ENCODE measurements at regions not wholly inside any gene's neighbourhood (a gene's known extent, or its start where the extent isn't known, plus 50 kb on each side); places are given as distances from the start of the nearest gene placed in this dataset.

GRCh38 chr4:124887739-124888138 is 175.2 kb upstream of the ANKRD50 start:
- H3K4me3 ChIP-seq (ENCODE audit: low read depth, poor library complexity, severe bottlenecking): no peak overlapping the region
- 62 to 72% methylated on average over 3 of the region's 3 CpGs for WGBS, 2 donors
- intact Hi-C loops (cut with DNase I; ENCODE audit: low total_unique reads): no loop called here
- no peak for DNase-seq (ENCODE audit: low spot score in 2 of 2)
- TF ChIP-seq CTCF (IDR thresholded peaks at IDR 0.05) (no peak), POLR2A (IDR thresholded peaks at IDR 0.05) (no peak)

GRCh38 chr4:124884316-124884715 is 171.8 kb upstream of the ANKRD50 start:
- no peak for DNase-seq (ENCODE audit: low spot score in 2 of 2)
- intact Hi-C loops (cut with DNase I; ENCODE audit: low total_unique reads): no loop called here
- H3K4me3 ChIP-seq (ENCODE audit: low read depth, poor library complexity, severe bottlenecking): no peak overlapping the region
- TF ChIP-seq CTCF (IDR thresholded peaks at IDR 0.05) (no peak), POLR2A (IDR thresholded peaks at IDR 0.05) (no peak)
- WGBS, 2 donors: 79 to 83% methylated on average over 2 of the region's 2 CpGs

- no peak for TF ChIP-seq POLR2A (IDR thresholded peaks at IDR 0.05)
- DNase-seq (ENCODE audit: low spot score in 2 of 2): no peak
- intact Hi-C loops (cut with DNase I; ENCODE audit: low total_unique reads): no loop called here
- WGBS, 2 donors: 80 to 81% methylated on average over 4 of the region's 4 CpGs
- no peak overlapping the region for H3K4me3 ChIP-seq (ENCODE audit: low read depth, poor library complexity, severe bottlenecking)
Measured at GRCh38 chr4:124883632-124884031, 171.1 kb upstream of the ANKRD50 start.

- DNase-seq (ENCODE audit: low spot score in 2 of 2): no peak
- no peak overlapping the region for H3K4me3 ChIP-seq (ENCODE audit: low read depth, poor library complexity, severe bottlenecking)
- no peak for TF ChIP-seq POLR2A (IDR thresholded peaks at IDR 0.05)
- TF ChIP-seq CTCF (IDR thresholded peaks at IDR 0.05): no peak
- intact Hi-C loops (cut with DNase I; ENCODE audit: low total_unique reads): no loop called here
- WGBS, 2 donors: 88 to 93% methylated on average over 2 of the region's 2 CpGs
Measured at GRCh38 chr4:124879195-124879594, 166.7 kb upstream of the ANKRD50 start.

- no peak overlapping the region for H3K4me3 ChIP-seq (ENCODE audit: low read depth, poor library complexity, severe bottlenecking)
- DNase-seq (ENCODE audit: low spot score in 2 of 2): no peak
- WGBS, 2 donors: 92 to 94% methylated on average over 2 of the region's 2 CpGs
- no peak for TF ChIP-seq POLR2A (IDR thresholded peaks at IDR 0.05)
- no peak for TF ChIP-seq CTCF (IDR thresholded peaks at IDR 0.05)
- intact Hi-C loops (cut with DNase I; ENCODE audit: low total_unique reads): no loop called here
Measured at GRCh38 chr4:124874172-124874450, 161.6 kb upstream of the ANKRD50 start.

- 53 to 59% methylated on average over 2 of the region's 2 CpGs for WGBS, 2 donors
- TF ChIP-seq POLR2A (IDR thresholded peaks at IDR 0.05): no peak
- TF ChIP-seq CTCF (IDR thresholded peaks at IDR 0.05): no peak
- intact Hi-C loops (cut with DNase I; ENCODE audit: low total_unique reads): no loop called here
- no peak overlapping the region for H3K4me3 ChIP-seq (ENCODE audit: low read depth, poor library complexity, severe bottlenecking)
- no peak for DNase-seq (ENCODE audit: low spot score in 2 of 2)
Measured at GRCh38 chr4:124873361-124874171, 161.0 kb upstream of the ANKRD50 start.

Measured in lower leg skin (tissue), 4 donors.